HEK293T (cell line): ENCODE measurements at regions not wholly inside any gene's neighbourhood (a gene's known extent, or its start where the extent isn't known, plus 50 kb on each side); places are given as distances from the start of the nearest gene placed in this dataset.
"Not testable (repeated sequence)": the region's sequence is repeated elsewhere in the genome, so short reads cannot be mapped to it uniquely, and the experiment has no call there.

Experiments
- CTCF ChIA-PET: fragments of 350-600 bp; formaldehyde crosslinking; extraction: SDS; loops from one replicate; lab custom pipeline; 2021; ENCODE audit warnings: antibody characterized with exemption, inconsistent platforms; lab: Yijun Ruan, JAX
- POLR2A ChIA-PET: fragments of 350-600 bp; formaldehyde crosslinking; extraction: SDS; loops from one replicate; lab custom pipeline; 2020; ENCODE audit warnings: antibody characterized with exemption, inconsistent platforms; lab: Yijun Ruan, JAX
- DNase-seq: peaks from one replicate; pipeline ENCODE4 v3.0.0; 2012; ENCODE audit warnings: mixed read lengths; ENCODE audit errors: extremely low spot score
- ARNT ChIP-seq: fragments of 450-650 bp; IDR thresholded peaks from 2 replicates; pipeline ENCODE4 v1.6.1; 2017; ENCODE audit warnings: mild to moderate bottlenecking
- BHLHE40 ChIP-seq: fragments of 450-650 bp; IDR thresholded peaks from 2 replicates; pipeline ENCODE4 v1.6.1; 2016; ENCODE audit warnings: mild to moderate bottlenecking, moderate library complexity, borderline replicate concordance
- CTBP1 ChIP-seq: fragments of 450-650 bp; IDR thresholded peaks from 2 replicates; pipeline ENCODE4 v1.6.1; 2016; ENCODE audit warnings: borderline replicate concordance
- ELF4 ChIP-seq: fragments of 450-650 bp; IDR thresholded peaks from 2 replicates; pipeline ENCODE4 v1.6.1; 2017; ENCODE audit warnings: antibody characterized with exemption
- FOXA1 ChIP-seq: fragments of 450-650 bp; IDR thresholded peaks from 2 replicates; pipeline ENCODE4 v1.6.1; 2016; ENCODE audit warnings: mild to moderate bottlenecking
- FOXK2 ChIP-seq: fragments of 450-650 bp; IDR thresholded peaks from 2 replicates; pipeline ENCODE4 v1.6.1; 2016; ENCODE audit warnings: mild to moderate bottlenecking
- FOXM1 ChIP-seq: fragments of 450-650 bp; IDR thresholded peaks from 2 replicates; pipeline ENCODE4 v1.6.1; 2017; ENCODE audit warnings: mild to moderate bottlenecking, borderline replicate concordance
- HDGF ChIP-seq: fragments of 450-650 bp; IDR thresholded peaks from 2 replicates; pipeline ENCODE4 v1.6.1; 2017; ENCODE audit warnings: antibody characterized with exemption, borderline replicate concordance
- L3MBTL2 ChIP-seq: fragments of 450-650 bp; conservative IDR thresholded peaks from 2 replicates; pipeline ENCODE4 v1.6.1; 2016; ENCODE audit warnings: mild to moderate bottlenecking
- LEF1 ChIP-seq: fragments of 450-650 bp; IDR thresholded peaks from 2 replicates; pipeline ENCODE4 v1.6.1; 2017; ENCODE audit warnings: mild to moderate bottlenecking, borderline replicate concordance
- NFRKB ChIP-seq: fragments of 450-650 bp; IDR thresholded peaks from 2 replicates; pipeline ENCODE4 v1.6.1; 2016; ENCODE audit warnings: mild to moderate bottlenecking, moderate library complexity
- SP1 ChIP-seq: fragments of 450-650 bp; IDR thresholded peaks from 2 replicates; pipeline ENCODE4 v1.6.1; 2017
- SUZ12 ChIP-seq: fragments of 450-650 bp; IDR thresholded peaks from 2 replicates; pipeline ENCODE4 v1.6.1; 2016; ENCODE audit warnings: mild to moderate bottlenecking
- TARDBP ChIP-seq: fragments of 450-650 bp; IDR thresholded peaks from 2 replicates; pipeline ENCODE4 v1.6.1; 2016
- ZNF384 ChIP-seq: fragments of 450-650 bp; IDR thresholded peaks from 2 replicates; pipeline ENCODE4 v1.6.1; 2016
- TF ChIP-seq, protein P1 (sequence below): fragments of 450-650 bp; IDR thresholded peaks from 2 replicates; pipeline ENCODE4 v1.6.1; 2016

DNA sequence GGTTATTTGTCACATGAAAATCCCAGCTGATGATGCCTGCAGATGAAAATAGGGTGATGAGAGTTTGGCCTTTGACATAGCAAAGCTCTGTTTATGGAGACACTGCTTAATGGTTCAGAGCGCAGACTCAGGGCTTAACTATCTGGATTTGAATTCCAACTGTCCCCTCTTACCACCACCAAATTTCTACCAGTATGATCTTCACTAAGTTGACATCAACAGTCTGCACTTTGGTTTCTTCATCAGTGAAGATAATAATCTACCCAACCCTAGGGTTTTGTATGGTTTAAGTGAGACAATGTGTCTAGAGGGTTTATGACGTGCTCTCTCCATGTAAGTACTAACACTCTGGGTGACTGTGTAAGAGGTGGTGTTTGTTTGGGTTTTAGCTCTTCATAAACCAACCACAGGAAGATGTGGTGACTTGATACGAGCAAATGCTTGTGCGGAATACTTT is 151.4 kb upstream of the TNFAIP3 start:
- ChIA-PET CTCF (interaction anchor here (1.3 kb wide), 1 partner anchor 11 kb away, joined by 5 read pairs; no protein-coding TSS in a partner anchor), POLR2A (no interaction called here)
- DNase-seq = no peak
- TF ChIP-seq FOXM1 = no peak
- no peak for TF ChIP-seq NFRKB
- TF ChIP-seq SUZ12 = no peak
- TF ChIP-seq, protein P1, sequence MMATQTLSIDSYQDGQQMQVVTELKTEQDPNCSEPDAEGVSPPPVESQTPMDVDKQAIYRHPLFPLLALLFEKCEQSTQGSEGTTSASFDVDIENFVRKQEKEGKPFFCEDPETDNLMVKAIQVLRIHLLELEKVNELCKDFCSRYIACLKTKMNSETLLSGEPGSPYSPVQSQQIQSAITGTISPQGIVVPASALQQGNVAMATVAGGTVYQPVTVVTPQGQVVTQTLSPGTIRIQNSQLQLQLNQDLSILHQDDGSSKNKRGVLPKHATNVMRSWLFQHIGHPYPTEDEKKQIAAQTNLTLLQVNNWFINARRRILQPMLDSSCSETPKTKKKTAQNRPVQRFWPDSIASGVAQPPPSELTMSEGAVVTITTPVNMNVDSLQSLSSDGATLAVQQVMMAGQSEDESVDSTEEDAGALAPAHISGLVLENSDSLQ = no peak
- no peak for TF ChIP-seq FOXK2
- TF ChIP-seq FOXA1 = no peak
- no peak for TF ChIP-seq ELF4
- TF ChIP-seq CTBP1 = no peak
- TF ChIP-seq BHLHE40 = no peak
- no peak for TF ChIP-seq ZNF384
- no peak for TF ChIP-seq HDGF
- no peak for TF ChIP-seq ARNT
- no peak for TF ChIP-seq L3MBTL2
- no peak for TF ChIP-seq LEF1
- no peak for TF ChIP-seq SP1
- no peak for TF ChIP-seq TARDBP

DNA sequence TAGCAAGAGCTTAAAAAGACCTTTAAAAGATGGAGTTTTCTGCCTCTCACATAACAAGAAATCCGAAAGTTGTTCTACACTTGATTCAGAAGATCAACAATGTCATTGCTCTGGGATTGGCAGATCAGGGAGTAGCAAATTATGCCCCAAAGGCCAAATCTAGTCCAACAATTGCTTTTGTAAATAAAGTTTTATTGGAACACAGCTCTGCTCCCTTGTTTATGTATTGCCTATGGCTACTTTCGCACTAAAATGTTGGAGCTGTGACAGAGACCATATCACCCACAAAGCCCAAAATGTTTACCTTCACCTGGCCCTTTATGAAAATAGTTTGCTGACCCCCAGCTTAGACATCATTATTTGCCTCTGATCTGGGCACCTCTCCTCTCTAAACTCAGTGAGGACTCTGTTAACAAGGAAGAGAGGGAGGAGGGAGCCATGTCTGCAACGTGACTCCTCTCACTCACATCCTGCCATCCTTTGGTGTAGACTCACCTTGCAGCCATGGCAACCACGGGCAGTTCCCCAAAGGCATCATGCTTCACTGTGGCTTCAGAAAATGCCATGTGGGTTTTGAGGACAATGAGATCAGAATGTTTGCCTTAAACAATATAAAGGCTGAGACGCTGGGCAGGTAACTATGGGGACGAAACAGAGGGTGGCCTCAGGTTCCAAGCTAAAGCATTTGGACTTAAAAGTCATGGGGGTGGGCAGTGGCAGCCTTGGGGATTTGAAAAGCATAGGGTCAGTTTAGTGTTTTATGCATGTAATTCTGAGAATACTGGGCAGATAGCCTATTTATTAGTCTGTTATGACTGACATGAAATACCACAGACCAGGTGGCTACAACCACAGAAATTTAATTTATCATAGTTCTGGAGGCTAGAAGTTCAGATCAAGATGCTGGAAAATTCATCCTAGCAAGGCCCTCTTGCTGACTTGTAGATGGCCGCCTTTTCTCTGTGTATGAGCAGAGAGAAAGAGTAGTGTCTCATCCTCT is 149.7 kb upstream of the TNFAIP3 start:
- no peak for DNase-seq
- CTCF ChIA-PET = interaction anchor here (1.3 kb wide), 1 partner anchor 13 kb away, joined by 5 read pairs; no protein-coding TSS in a partner anchor
- POLR2A ChIA-PET = no interaction called here
- TF ChIP-seq NFRKB = no peak
- no peak for TF ChIP-seq SUZ12
- TF ChIP-seq L3MBTL2 = no peak
- no peak for TF ChIP-seq CTBP1
- no peak for TF ChIP-seq FOXA1
- TF ChIP-seq ELF4 = no peak
- TF ChIP-seq BHLHE40 = no peak
- no peak for TF ChIP-seq FOXM1
- TF ChIP-seq FOXK2 = no peak
- no peak for TF ChIP-seq LEF1
- TF ChIP-seq ZNF384 = no peak
- TF ChIP-seq SP1 = no peak
- TF ChIP-seq, protein P1 = no peak
- TF ChIP-seq ARNT = no peak
- TF ChIP-seq HDGF = no peak
- no peak for TF ChIP-seq TARDBP

DNA sequence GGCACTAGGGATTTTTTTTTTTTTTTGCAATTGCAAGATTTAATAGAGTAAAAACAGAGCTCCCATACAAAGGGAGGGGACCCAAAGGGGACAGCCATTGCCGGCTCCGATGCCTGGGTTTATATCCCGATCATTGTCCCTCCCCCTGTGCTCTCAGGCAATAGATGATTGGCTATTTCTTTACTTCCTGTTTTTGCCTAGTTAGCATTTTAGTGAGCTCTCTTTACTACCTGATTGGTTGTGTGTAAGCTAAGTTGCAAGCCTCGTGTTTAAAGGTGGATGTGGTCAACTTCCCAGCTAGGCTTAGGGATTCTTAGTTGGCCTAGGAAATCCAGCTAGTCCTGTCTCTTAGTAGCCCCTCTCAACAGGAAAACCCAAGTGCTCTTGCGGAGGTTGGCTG is 148.2 kb upstream of the TNFAIP3 start:
- POLR2A ChIA-PET, DNase-seq, CTCF ChIA-PET: not testable (repeated sequence)

DNA sequence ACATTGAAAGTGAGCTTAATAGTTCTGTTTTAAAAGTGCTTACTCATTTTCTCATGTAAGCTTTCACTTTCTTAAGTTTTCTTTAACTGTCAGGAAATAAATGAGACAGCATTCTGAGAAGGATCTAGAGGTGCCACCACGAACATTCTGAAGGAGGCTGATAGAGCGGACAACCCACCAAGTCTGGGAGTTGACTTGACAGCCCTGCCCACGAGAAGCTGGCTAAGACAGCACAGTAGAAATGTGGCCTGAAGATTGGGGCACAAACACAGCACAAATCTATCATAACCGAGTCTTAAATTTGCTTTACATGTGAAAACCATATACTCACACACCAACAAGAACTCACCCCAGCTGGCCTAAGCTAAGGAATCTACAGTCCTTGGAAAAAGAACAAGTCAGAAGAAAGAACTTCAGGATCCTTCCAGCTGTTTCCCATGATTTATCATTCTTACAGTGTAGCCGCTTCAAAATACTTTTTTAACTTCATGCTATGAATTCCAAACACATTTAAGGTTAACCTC is 144.2 kb upstream of the TNFAIP3 start:
- ChIA-PET POLR2A (no interaction called here), CTCF (interaction anchor here (0.7 kb wide), 1 partner anchor 55 kb away, joined by 3 read pairs; no protein-coding TSS in a partner anchor)
- DNase-seq = no peak
- TF ChIP-seq FOXM1 (no peak), ELF4 (no peak), HDGF (no peak), LEF1 (no peak), CTBP1 (no peak), SP1 (no peak), NFRKB (no peak), SUZ12 (no peak), L3MBTL2 (no peak), BHLHE40 (no peak)

DNA sequence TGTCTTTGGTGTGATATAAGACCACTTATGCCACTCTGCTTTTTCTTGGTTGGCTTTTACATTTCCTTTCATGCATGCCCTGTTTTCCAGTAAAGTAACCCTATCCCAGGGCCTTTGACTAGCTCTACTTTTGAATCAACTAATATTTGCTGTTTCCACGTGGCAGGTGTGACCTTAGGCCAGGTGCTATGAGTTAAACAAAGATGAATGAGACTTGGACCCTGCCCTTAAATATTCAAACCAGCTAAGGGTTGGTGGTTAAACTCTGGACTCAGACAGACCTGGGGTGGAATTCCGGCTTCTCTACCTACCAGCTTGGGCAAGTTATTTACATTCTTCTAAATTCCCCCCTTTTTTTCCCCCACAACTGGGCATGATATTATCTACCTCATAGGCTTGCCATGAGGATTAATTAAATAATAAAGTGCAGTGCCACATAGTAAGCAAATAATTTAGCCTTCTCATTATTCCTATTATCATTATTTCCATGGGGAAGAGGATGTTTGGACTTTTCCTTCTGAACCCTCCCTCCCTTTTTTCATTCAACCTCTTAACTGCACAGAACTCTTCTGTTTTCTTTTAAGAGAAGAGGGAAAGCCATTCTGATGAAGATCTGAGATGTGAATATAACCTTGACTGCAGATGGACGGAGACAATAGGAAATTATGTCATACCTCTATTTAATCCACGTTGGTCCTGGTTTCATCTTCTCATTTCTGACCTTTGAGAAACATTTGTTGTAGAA is 143.6 kb upstream of the TNFAIP3 start:
- TF ChIP-seq LEF1 (no peak), FOXA1 (no peak), BHLHE40 (no peak), CTBP1 (no peak), FOXM1 (no peak), FOXK2 (no peak), SUZ12 (no peak), ELF4 (no peak), TARDBP (no peak), L3MBTL2 (no peak), SP1 (no peak), ZNF384 (no peak), ARNT (no peak), HDGF (no peak), NFRKB (no peak)
- TF ChIP-seq, protein P1 = no peak
- ChIA-PET POLR2A (no interaction called here), CTCF (no interaction called here)
- DNase-seq = no peak

DNA sequence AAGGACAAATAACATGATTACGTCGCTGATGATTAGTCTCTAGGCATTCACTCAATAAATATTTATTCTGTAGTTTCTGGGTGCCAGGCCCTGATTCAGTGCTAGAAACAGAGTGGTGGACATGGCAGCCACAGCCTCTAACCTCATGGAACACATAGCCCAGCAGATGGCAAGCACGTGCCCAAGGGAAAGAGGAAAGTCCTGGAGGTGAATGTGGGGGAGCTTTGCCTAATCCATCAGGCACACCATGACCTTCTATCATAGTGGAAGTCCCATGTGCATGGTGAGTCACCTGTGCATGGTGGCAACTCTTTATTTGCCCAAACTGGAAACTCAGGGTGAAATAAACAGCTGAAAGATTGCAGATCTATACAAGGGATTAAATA is 143.0 kb upstream of the TNFAIP3 start:
- ChIA-PET POLR2A (no interaction called here), CTCF (no interaction called here)
- TF ChIP-seq, protein P1 = no peak
- no peak for TF ChIP-seq ARNT
- no peak for TF ChIP-seq FOXM1
- no peak for TF ChIP-seq FOXK2
- DNase-seq = no peak
